ENCODE measurements at regions not wholly inside any gene's neighbourhood (a gene's known extent, or its start where the extent isn't known, plus 50 kb on each side); places are given as distances from the start of the nearest gene placed in this dataset.

DNA sequence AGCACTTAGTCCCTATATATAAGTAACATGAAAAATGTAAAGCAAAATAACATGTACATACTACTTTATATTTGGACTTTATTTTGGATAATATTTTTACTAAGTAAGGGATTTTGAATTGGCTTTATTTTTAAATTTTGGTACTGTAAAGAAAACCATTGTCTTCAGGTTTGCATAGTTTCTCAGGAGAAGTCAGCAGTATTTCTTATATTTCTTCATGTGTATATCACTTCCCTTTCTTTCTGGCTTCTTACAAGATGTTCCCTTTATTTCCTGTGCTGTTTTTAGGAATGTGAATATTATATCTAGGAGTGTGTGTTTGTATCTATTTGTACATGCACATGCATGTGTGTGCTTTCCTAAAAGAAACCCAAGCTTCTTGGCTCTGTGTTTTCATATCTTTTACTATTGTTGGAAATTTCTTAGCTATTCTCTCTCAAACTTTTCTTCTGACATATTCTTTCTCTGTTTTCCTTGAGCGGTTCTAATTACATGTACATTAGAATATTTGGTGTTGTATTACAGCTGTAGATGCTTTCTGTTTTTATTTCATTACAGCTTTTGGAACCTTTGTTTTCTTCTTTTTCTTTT is 1549.7 kb upstream of the ACVR2A start:
- Histone ChIP-seq H3K36me3 (ENCODE audit: insufficient read depth, low read length, poor library complexity, severe bottlenecking) (no peaks in the 10 kb centered on the region), H3K9me3 (ENCODE audit: low read depth, low read length, poor library complexity, severe bottlenecking) (peaks cover 30% of the 10 kb centered on the region), H3K4me3 (ENCODE audit: low read depth, low read length, poor library complexity, severe bottlenecking) (no peak overlapping the region), H3K4me1 (ENCODE audit: insufficient read depth, low read length, poor library complexity, severe bottlenecking) (no peaks in the 10 kb centered on the region), H3K27me3 (replicated peaks; ENCODE audit: insufficient read depth, low read depth, low read length, poor library complexity) (no peaks in the 10 kb centered on the region), H3K27ac (ENCODE audit: low read depth, low read length, poor library complexity, severe bottlenecking) (no peak overlapping the region)
- DNase-seq (ENCODE audit: low spot score), result no peak
- CTCF ChIA-PET, result no interaction called here
- TF ChIP-seq CTCF (conservative IDR thresholded peaks at IDR 0.05; ENCODE audit: low read depth, low read length) (no peak), EZH2 (IDR thresholded peaks at IDR 0.05; ENCODE audit: borderline replicate concordance, low read depth, low read length, poor library complexity, severe bottlenecking) (no peak)
- intact Hi-C loops (cut with micrococcal nuclease; ENCODE audit: unreplicated experiment), result no loop called here
- POLR2A ChIA-PET (ENCODE audit: low non-redundant PET), result no interaction called here
- no TSS peak for BruUV-seq (replicated peaks)

DNA sequence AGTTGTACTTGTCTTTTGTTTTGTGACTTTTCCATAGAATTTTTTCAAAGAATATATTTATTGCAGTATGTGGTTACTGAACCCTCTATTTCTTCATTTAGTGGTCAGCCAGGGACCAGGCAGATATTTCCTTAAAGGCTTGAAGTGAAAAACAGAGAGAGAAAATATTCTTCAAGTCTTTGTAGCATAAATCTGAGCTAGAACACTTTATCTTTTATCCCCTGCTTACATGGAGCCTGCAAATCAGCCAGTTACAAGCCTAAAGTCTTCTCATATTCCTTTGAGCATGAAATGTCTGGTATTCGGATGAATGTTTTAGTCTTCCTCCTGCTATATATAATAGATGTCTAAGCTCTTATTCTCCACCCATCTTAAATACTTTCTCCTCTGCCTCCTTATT is 1557.5 kb upstream of the ACVR2A start:
- H3K27ac ChIP-seq (ENCODE audit: low read depth, low read length, poor library complexity, severe bottlenecking), result no peak overlapping the region
- no peak overlapping the region for H3K4me3 ChIP-seq (ENCODE audit: low read depth, low read length, poor library complexity, severe bottlenecking)
- no peak for DNase-seq (ENCODE audit: low spot score)
- ChIA-PET POLR2A (ENCODE audit: low non-redundant PET) (no interaction called here), CTCF (no interaction called here)
- TF ChIP-seq CTCF (conservative IDR thresholded peaks at IDR 0.05; ENCODE audit: low read depth, low read length) (no peak), EZH2 (IDR thresholded peaks at IDR 0.05; ENCODE audit: borderline replicate concordance, low read depth, low read length, poor library complexity, severe bottlenecking) (no peak)
- H3K9me3 ChIP-seq (ENCODE audit: low read depth, low read length, poor library complexity, severe bottlenecking), result peaks cover 4% of the 10 kb centered on the region
- H3K36me3 ChIP-seq (ENCODE audit: insufficient read depth, low read length, poor library complexity, severe bottlenecking), result no peaks in the 10 kb centered on the region
- H3K4me1 ChIP-seq (ENCODE audit: insufficient read depth, low read length, poor library complexity, severe bottlenecking), result no peaks in the 10 kb centered on the region
- no peaks in the 10 kb centered on the region for H3K27me3 ChIP-seq (replicated peaks; ENCODE audit: insufficient read depth, low read depth, low read length, poor library complexity)
- intact Hi-C loops (cut with micrococcal nuclease; ENCODE audit: unreplicated experiment), result no loop called here
- no TSS peak for BruUV-seq (replicated peaks)

DNA sequence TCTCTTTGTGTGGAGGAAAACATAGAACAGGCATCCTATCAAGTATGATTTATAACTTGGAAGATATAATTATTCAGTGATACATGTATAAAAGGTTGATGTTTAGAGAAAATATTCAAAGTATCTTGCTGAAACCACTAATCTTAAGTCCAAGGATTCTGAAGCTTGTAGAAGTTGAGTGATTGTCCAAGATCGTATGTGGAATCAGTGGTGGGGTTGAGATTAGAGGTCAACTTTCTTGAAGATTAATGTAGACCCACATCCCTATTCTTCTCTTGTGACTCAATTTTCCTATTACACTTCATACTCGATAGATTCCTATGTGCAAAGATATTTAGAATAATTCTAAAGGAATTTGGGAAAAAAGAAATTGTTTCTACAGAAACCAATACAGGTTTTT is 1565.9 kb upstream of the ACVR2A start:
- no peaks in the 10 kb centered on the region for H3K9me3 ChIP-seq (ENCODE audit: low read depth, low read length, poor library complexity, severe bottlenecking)
- no peaks in the 10 kb centered on the region for H3K36me3 ChIP-seq (ENCODE audit: insufficient read depth, low read length, poor library complexity, severe bottlenecking)
- no peaks in the 10 kb centered on the region for H3K4me1 ChIP-seq (ENCODE audit: insufficient read depth, low read length, poor library complexity, severe bottlenecking)
- no peak overlapping the region for H3K27ac ChIP-seq (ENCODE audit: low read depth, low read length, poor library complexity, severe bottlenecking)
- H3K4me3 ChIP-seq (ENCODE audit: low read depth, low read length, poor library complexity, severe bottlenecking), result no peak overlapping the region
- ChIA-PET CTCF (no interaction called here), POLR2A (ENCODE audit: low non-redundant PET) (no interaction called here)
- H3K27me3 ChIP-seq (replicated peaks; ENCODE audit: insufficient read depth, low read depth, low read length, poor library complexity), result no peaks in the 10 kb centered on the region
- no TSS peak for BruUV-seq (replicated peaks)
- no peak for TF ChIP-seq EZH2 (IDR thresholded peaks at IDR 0.05; ENCODE audit: borderline replicate concordance, low read depth, low read length, poor library complexity, severe bottlenecking)
- no peak for TF ChIP-seq CTCF (conservative IDR thresholded peaks at IDR 0.05; ENCODE audit: low read depth, low read length)
- DNase-seq (ENCODE audit: low spot score), result no peak
- intact Hi-C loops (cut with micrococcal nuclease; ENCODE audit: unreplicated experiment), result no loop called here
